ENCODE measurements at regions not wholly inside any gene's neighbourhood (a gene's known extent, or its start where the extent isn't known, plus 50 kb on each side); places are given as distances from the start of the nearest gene placed in this dataset.

DNA sequence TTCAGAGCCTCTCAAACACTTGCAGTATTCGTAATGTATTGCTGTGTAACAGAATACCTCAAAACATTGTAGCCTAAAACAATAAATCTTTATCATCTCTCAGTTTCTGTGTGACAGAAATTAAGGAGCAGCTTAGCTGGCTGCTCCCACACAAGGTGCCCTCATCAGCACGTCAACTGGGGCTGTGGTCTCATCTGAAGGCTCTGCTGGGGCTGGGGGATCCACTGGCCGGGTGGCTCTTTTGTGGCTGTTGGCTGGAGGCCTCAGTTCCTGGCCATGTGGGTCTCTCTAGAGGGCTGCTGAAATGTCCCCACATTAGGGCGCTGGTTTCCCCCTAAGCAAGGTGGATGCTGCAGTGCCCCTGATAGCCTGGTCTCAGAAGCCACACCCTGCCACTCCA lies 113.4 kb upstream of the CIBAR2 start:
- TF ChIP-seq, protein P1, sequence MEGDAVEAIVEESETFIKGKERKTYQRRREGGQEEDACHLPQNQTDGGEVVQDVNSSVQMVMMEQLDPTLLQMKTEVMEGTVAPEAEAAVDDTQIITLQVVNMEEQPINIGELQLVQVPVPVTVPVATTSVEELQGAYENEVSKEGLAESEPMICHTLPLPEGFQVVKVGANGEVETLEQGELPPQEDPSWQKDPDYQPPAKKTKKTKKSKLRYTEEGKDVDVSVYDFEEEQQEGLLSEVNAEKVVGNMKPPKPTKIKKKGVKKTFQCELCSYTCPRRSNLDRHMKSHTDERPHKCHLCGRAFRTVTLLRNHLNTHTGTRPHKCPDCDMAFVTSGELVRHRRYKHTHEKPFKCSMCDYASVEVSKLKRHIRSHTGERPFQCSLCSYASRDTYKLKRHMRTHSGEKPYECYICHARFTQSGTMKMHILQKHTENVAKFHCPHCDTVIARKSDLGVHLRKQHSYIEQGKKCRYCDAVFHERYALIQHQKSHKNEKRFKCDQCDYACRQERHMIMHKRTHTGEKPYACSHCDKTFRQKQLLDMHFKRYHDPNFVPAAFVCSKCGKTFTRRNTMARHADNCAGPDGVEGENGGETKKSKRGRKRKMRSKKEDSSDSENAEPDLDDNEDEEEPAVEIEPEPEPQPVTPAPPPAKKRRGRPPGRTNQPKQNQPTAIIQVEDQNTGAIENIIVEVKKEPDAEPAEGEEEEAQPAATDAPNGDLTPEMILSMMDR (IDR thresholded peaks at IDR 0.05): no peak
- TF ChIP-seq POLR2A (IDR thresholded peaks at IDR 0.05): no peak
